Ascending aorta (tissue), 2 donors: ENCODE measurements at regions not wholly inside any gene's neighbourhood (a gene's known extent, or its start where the extent isn't known, plus 50 kb on each side); places are given as distances from the start of the nearest gene placed in this dataset.

ENCODE experiments used
- DNase-seq, 2 donors: peaks; one replicate each; pipeline ENCODE4 v3.0.0-alpha.2; 2019; ENCODE audit warnings: low spot score in 2 of 2
- H3K27ac ChIP-seq, 2 donors: fragments of 200-600 bp; sonication (generic); one replicate each; pipeline ENCODE4 v1.5.1; 2016 to 2017; ENCODE audit warnings: mild to moderate bottlenecking in 1 of 2
- H3K27me3 ChIP-seq: fragments of 200-600 bp; sonication (generic); one replicate; pipeline ENCODE4 v1.5.1; 2017
- H3K36me3 ChIP-seq, 2 donors: fragments of 200-600 bp; sonication (generic); one replicate each; pipeline ENCODE4 v1.5.1; 2016
- H3K4me1 ChIP-seq, 2 donors: fragments of 200-600 bp; sonication (generic); one replicate each; pipeline ENCODE4 v1.5.1; 2016 to 2017; ENCODE audit warnings: mild to moderate bottlenecking in 1 of 2
- H3K4me3 ChIP-seq, 2 donors: fragments of 200-600 bp; sonication (generic); one replicate each; pipeline ENCODE4 v1.5.1; 2016 to 2017; ENCODE audit warnings: mild to moderate bottlenecking in 1 of 2
- H3K9me3 ChIP-seq, 2 donors: fragments of 200-600 bp; sonication (generic); one replicate each; pipeline ENCODE4 v1.5.1; 2016
- intact Hi-C: fragments of 100-400 bp; cut with DNase I; formaldehyde crosslinking; loops from one replicate; pipeline ENCODE4 v1.15.1; 2023
- TF ChIP-seq, protein P1 (sequence below), 3 experiments: fragments of 200-600 bp in 2 of 3; fragments of 450-650 bp in 1 of 3; sonication (generic) in 2 of 3; IDR thresholded peaks; one replicate each; pipeline ENCODE4 v1.5.1; 2016 to 2019; ENCODE audit warnings: antibody characterized with exemption in 3 of 3, mild to moderate bottlenecking in 1 of 3, moderate library complexity in 1 of 3

DNA sequence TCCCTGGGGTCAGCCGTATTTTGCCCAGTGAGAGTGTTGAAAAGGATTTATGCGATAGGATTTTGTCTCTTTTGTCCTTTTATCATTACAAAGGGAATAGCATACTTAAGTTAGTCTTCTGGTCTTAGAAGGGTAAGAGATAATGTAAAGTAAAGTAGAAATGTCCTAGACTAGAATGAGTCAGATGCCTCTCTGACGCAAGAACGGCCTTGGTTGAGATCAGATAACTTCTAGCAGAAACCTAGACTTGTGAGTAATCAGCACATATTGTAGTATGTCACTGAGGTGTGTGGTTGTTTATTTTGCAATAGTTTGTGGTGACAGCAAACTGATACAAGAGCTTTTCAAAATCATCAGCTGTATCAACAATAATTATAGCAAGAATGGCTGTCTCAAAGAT, 866.1 kb downstream of the NSUN3 start:
- intact Hi-C loops: no loop called here
- Histone ChIP-seq H3K4me3 (no peak overlapping the region), H3K4me1 (no peaks in the 10 kb centered on the region), H3K36me3 (no peaks in the 10 kb centered on the region), H3K9me3 (no peaks in the 10 kb centered on the region), H3K27me3 (no peaks in the 10 kb centered on the region), H3K27ac (no peak overlapping the region)
- no peak for DNase-seq
- TF ChIP-seq, protein P1, sequence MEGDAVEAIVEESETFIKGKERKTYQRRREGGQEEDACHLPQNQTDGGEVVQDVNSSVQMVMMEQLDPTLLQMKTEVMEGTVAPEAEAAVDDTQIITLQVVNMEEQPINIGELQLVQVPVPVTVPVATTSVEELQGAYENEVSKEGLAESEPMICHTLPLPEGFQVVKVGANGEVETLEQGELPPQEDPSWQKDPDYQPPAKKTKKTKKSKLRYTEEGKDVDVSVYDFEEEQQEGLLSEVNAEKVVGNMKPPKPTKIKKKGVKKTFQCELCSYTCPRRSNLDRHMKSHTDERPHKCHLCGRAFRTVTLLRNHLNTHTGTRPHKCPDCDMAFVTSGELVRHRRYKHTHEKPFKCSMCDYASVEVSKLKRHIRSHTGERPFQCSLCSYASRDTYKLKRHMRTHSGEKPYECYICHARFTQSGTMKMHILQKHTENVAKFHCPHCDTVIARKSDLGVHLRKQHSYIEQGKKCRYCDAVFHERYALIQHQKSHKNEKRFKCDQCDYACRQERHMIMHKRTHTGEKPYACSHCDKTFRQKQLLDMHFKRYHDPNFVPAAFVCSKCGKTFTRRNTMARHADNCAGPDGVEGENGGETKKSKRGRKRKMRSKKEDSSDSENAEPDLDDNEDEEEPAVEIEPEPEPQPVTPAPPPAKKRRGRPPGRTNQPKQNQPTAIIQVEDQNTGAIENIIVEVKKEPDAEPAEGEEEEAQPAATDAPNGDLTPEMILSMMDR (IDR thresholded peaks at IDR 0.05): no peak

DNA sequence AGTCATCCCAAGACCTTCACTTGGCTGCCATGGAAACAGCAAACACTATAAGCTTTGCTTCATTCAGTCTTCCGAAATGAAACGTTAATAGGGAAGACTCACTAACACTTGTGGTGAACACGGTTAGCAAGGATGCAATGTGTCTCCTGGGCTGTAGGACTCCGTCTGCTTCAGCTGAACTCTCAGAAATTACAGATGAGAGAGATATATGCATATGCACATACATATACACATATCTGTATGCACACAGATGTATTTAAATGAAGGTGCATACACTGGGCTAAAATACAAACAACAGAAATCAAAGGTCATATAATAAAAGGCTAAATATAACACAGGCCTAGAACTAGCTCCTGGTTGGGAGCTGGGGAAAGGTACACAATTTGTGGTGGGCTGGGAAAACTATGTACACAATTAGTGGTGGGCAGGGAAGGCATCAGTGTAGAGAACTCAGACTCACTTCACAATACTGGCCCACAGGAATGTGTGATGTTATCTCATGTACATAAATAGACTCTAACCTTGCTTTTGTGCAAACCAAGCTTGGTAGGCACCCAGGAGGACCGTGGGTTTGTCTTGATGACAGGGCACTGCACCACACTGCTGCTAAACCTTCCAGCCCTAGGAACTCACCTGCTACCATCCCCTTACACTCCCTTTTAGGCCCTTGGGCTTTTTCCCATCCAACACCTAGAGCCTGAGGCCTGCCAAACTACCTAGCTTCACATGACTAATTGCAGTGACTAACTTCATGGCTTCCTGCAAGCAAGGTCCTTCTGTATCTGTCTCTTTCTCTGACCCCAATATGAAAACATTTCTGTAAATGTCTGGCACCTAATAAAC, 873.1 kb downstream of the NSUN3 start:
- TF ChIP-seq, protein P1 (IDR thresholded peaks at IDR 0.05): no peak
- Histone ChIP-seq H3K27ac (no peak overlapping the region), H3K36me3 (no peaks in the 10 kb centered on the region), H3K9me3 (no peaks in the 10 kb centered on the region), H3K4me3 (no peak overlapping the region), H3K27me3 (no peaks in the 10 kb centered on the region), H3K4me1 (no peaks in the 10 kb centered on the region)
- DNase-seq: no peak
- intact Hi-C loops: no loop called here

DNA sequence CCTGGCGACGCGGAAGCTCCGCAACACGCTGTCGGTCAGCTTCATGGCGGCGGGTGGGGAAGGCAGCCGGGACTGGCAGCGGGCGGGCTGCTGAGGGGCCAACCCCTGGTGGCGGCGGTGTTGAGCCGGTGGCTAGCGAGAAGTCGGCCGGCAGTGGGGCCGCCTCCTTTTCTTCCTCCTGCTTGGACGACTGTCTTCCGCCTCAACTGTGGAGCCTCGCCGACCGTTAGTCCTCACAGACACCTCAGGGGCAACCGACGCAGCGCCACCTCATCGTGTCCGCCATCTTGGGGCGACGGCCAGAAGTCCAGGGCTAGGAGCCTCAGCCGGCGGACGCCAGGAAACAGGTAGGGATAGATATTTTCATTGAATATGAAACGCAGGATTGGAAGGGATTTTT, 875.1 kb downstream of the NSUN3 start:
- H3K36me3 ChIP-seq: no peaks in the 10 kb centered on the region
- TF ChIP-seq, protein P1 (IDR thresholded peaks at IDR 0.05): no peak
- no peak overlapping the region for H3K27ac ChIP-seq
- intact Hi-C loops: no loop called here
- H3K4me3 ChIP-seq: no peak overlapping the region
- no peaks in the 10 kb centered on the region for H3K4me1 ChIP-seq
- no peak for DNase-seq
- no peaks in the 10 kb centered on the region for H3K9me3 ChIP-seq
- H3K27me3 ChIP-seq: no peaks in the 10 kb centered on the region

DNA sequence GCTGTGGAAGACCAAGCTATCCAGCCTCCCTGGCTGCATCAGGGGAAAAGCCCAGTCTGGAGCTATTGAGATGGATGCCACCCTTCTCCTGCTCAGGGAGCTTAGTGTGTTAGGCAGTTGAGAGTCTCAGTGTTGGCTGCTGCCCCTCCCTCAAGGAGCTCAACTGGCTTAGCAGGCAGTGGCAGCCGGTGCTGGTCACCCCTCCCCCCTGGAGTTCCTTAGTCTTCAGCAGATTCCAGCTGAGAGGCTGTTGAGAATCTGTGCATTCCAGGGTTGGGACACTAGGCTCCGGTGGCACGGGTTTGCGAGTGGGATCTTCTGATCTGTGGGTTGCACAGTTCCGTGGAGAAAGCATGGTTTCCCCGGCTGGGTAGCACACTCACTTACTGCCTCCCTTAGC, 883.8 kb downstream of the NSUN3 start:
- TF ChIP-seq, protein P1 (IDR thresholded peaks at IDR 0.05): no peak
- no peak for DNase-seq
- intact Hi-C loops: no loop called here
- Histone ChIP-seq H3K36me3 (no peaks in the 10 kb centered on the region), H3K27me3 (no peaks in the 10 kb centered on the region), H3K4me1 (no peaks in the 10 kb centered on the region), H3K27ac (no peak overlapping the region), H3K4me3 (no peak overlapping the region), H3K9me3 (no peaks in the 10 kb centered on the region)

DNA sequence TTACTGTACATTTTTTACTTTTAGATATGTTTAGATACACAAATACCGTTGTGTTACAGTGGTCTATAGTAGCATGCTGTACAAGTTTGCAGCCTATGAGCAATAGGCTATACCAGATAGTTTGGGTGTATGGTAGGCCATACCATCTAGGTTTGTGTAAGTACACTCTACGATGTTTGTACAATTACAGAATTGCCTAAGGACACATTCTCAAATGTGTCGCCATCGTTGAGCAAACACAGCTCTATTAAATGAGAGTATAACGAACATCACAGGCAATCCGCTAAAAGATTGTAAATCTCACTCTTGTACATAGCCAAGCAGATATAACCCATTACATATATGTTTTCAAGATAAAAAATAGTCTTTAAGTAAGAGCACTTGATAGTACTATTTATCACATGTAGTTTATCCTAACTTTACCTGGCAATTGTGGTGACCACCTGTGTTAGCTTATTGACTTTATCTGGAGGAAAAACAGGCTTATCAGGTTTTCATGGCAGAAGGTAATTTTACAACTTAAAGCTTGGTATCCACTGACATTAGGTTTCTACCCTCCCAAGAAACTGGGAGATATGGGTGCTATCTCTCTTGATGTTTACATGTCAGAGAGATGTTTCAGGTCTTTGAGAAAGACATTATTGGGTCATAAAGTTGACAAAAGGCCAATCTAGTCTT, 898.7 kb downstream of the NSUN3 start:
- no peak for DNase-seq
- no peaks in the 10 kb centered on the region for H3K36me3 ChIP-seq
- TF ChIP-seq, protein P1 (IDR thresholded peaks at IDR 0.05): no peak
- H3K4me1 ChIP-seq: no peaks in the 10 kb centered on the region
- no peak overlapping the region for H3K27ac ChIP-seq
- H3K9me3 ChIP-seq: no peaks in the 10 kb centered on the region
- no peaks in the 10 kb centered on the region for H3K27me3 ChIP-seq
- intact Hi-C loops: no loop called here
- no peak overlapping the region for H3K4me3 ChIP-seq
